ENCODE measurements at regions not wholly inside any gene's neighbourhood (a gene's known extent, or its start where the extent isn't known, plus 50 kb on each side); places are given as distances from the start of the nearest gene placed in this dataset.

GRCh38 chr3:110139048-110139447 lies 801.7 kb upstream of the DPPA4 start:
- no peak for DNase-seq

- no peak for DNase-seq
Measured at GRCh38 chr3:110139821-110140220, 802.5 kb upstream of the DPPA4 start.

GRCh38 chr3:110149763-110150162 lies 812.4 kb upstream of the DPPA4 start:
- DNase-seq: no peak

- DNase-seq: no peak
Measured at GRCh38 chr3:110157221-110157620, 819.9 kb upstream of the DPPA4 start.

- peak; percentile 9 for DNase-seq
Measured at GRCh38 chr3:110164632-110165369, 827.5 kb upstream of the DPPA4 start.

- DNase-seq: peak; percentile 9
Measured at GRCh38 chr3:110165370-110165743, 828.0 kb upstream of the DPPA4 start.

- DNase-seq: no peak
Measured at GRCh38 chr3:110165753-110166152, 828.4 kb upstream of the DPPA4 start.

GRCh38 chr3:110166791-110167190 lies 829.4 kb upstream of the DPPA4 start:
- no peak for DNase-seq

- no peak for DNase-seq
Measured at GRCh38 chr3:110174908-110175307, 837.6 kb upstream of the DPPA4 start.

GRCh38 chr3:110178965-110179364 lies 841.6 kb upstream of the DPPA4 start:
- no peak for DNase-seq

- no peak for DNase-seq
Measured at GRCh38 chr3:110180733-110181132, 843.4 kb upstream of the DPPA4 start.

- DNase-seq: no peak
Measured at GRCh38 chr3:110181226-110181625, 843.9 kb upstream of the DPPA4 start.

GRCh38 chr3:110184536-110184935 lies 847.2 kb upstream of the DPPA4 start:
- DNase-seq: no peak

GRCh38 chr3:110193074-110193473 lies 855.7 kb upstream of the DPPA4 start:
- DNase-seq: no peak

GRCh38 chr3:110198717-110199587 lies 861.6 kb upstream of the DPPA4 start:
- no peak for DNase-seq

- no peak for DNase-seq
Measured at GRCh38 chr3:110199588-110199943, 862.2 kb upstream of the DPPA4 start.

- DNase-seq: no peak
Measured at GRCh38 chr3:110210086-110210660, 861.4 kb upstream of the NECTIN3 start.

GRCh38 chr3:110226645-110227044 lies 845.0 kb upstream of the NECTIN3 start:
- DNase-seq: no peak

- no peak for DNase-seq
Measured at GRCh38 chr3:110227991-110228390, 843.6 kb upstream of the NECTIN3 start.

GRCh38 chr3:110234831-110235230 lies 836.8 kb upstream of the NECTIN3 start:
- DNase-seq: no peak

- no peak for DNase-seq
Measured at GRCh38 chr3:110236976-110237610, 834.5 kb upstream of the NECTIN3 start.

- no peak for DNase-seq
Measured at GRCh38 chr3:110243081-110243480, 828.5 kb upstream of the NECTIN3 start.

GRCh38 chr3:110246796-110247376 lies 824.7 kb upstream of the NECTIN3 start:
- no peak for DNase-seq

Data from NCI-H510A (cell line).